NB4 (cell line): ENCODE measurements at regions not wholly inside any gene's neighbourhood (a gene's known extent, or its start where the extent isn't known, plus 50 kb on each side); places are given as distances from the start of the nearest gene placed in this dataset.

ENCODE experiments used
- DNase-seq: peaks from one replicate; pipeline ENCODE4 v3.0.0; 2010; ENCODE audit warnings: low read depth
- H3K4me3 ChIP-seq: one replicate; pipeline ENCODE4 v1.5.1; 2011; ENCODE audit warnings: mild to moderate bottlenecking, low read depth, low read length, moderate library complexity
- MAX ChIP-seq: IDR thresholded peaks from 2 replicates; pipeline ENCODE4 v1.6.1; 2011; ENCODE audit warnings: low read depth, low read length
- MYC ChIP-seq: IDR thresholded peaks from 2 replicates; pipeline ENCODE4 v1.6.1; 2011; ENCODE audit warnings: low read depth, low read length
- POLR2A ChIP-seq: IDR thresholded peaks from 2 replicates; pipeline ENCODE4 v1.6.1; 2011; ENCODE audit warnings: mild to moderate bottlenecking; ENCODE audit not compliant: insufficient read length; ENCODE audit errors: extremely low read depth
- TF ChIP-seq, protein P1 (sequence below): IDR thresholded peaks from one replicate; pipeline ENCODE4 v1.5.1; 2012; ENCODE audit warnings: low read depth, low read length

- no peak for DNase-seq
- TF ChIP-seq POLR2A (no peak), MAX (no peak), MYC (no peak)
- TF ChIP-seq, protein P1, sequence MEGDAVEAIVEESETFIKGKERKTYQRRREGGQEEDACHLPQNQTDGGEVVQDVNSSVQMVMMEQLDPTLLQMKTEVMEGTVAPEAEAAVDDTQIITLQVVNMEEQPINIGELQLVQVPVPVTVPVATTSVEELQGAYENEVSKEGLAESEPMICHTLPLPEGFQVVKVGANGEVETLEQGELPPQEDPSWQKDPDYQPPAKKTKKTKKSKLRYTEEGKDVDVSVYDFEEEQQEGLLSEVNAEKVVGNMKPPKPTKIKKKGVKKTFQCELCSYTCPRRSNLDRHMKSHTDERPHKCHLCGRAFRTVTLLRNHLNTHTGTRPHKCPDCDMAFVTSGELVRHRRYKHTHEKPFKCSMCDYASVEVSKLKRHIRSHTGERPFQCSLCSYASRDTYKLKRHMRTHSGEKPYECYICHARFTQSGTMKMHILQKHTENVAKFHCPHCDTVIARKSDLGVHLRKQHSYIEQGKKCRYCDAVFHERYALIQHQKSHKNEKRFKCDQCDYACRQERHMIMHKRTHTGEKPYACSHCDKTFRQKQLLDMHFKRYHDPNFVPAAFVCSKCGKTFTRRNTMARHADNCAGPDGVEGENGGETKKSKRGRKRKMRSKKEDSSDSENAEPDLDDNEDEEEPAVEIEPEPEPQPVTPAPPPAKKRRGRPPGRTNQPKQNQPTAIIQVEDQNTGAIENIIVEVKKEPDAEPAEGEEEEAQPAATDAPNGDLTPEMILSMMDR, result no peak
- no peak overlapping the region for H3K4me3 ChIP-seq
Observed at GRCh38 chr2:60313470-60314172, 239.8 kb downstream of the BCL11A start.

- TF ChIP-seq MAX, result no peak
- no peak for TF ChIP-seq MYC
- TF ChIP-seq POLR2A, result no peak
- TF ChIP-seq, protein P1, result no peak
- H3K4me3 ChIP-seq, result no peak overlapping the region
- DNase-seq, result no peak
Observed at GRCh38 chr2:60312618-60313017, 240.8 kb downstream of the BCL11A start.

DNA sequence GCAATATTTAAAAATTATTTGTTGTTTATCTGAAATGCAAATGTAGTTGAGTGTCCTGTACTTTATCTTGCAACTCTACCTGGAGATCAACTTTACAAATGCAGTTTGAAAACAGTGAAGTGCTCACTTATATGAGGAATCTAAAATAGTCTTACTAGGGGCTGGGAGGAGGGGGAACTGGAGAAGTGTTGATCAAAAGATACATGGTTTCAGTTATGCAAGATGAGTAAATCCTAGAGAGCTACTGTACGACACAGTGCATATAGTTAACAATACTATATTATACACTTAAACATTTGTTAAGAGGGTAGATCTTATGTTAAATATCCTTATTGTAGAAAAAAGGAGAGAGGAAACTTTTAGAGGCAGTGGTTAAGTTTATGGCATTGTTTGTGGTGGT, 241.9 kb downstream of the BCL11A start:
- DNase-seq, result no peak
- TF ChIP-seq POLR2A (no peak), MAX (no peak), MYC (no peak)
- TF ChIP-seq, protein P1, result no peak
- no peak overlapping the region for H3K4me3 ChIP-seq

DNA sequence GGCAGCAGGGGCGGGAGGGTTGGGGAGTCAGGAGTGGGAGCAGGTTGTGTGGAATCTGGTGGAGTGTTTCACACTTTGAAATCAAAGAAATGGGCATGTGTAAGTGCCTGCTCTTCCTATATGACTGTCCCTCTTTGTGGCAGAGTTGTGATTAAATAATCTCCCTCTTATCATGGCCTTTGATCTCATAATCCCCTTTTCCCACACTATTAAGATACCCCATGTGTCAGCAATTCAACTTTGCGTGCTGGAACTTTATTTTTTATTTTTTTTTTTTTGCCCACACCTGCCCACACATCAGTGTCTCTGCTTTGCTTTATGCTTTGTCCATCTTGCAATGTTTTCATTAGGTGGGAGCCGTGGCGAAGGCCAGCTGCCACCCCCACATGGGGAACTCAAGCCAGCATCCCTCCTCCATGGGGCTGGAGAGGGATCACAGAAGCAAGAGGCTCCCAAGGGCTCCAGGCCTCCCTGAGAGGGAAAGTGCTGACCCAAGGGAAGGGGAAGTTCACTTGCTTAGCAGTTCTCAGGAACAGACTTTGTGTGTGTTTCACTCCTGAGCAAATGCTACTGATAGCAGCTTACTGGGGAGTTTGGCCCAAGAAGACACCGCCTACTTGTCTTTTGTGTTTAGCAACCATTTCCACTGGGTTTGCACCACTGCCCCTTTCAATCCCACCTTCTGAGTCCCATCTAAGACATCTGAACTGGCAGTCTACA, 243.4 kb downstream of the BCL11A start:
- TF ChIP-seq MAX, result no peak
- no peak overlapping the region for H3K4me3 ChIP-seq
- peak; percentile 16 for DNase-seq

DNA sequence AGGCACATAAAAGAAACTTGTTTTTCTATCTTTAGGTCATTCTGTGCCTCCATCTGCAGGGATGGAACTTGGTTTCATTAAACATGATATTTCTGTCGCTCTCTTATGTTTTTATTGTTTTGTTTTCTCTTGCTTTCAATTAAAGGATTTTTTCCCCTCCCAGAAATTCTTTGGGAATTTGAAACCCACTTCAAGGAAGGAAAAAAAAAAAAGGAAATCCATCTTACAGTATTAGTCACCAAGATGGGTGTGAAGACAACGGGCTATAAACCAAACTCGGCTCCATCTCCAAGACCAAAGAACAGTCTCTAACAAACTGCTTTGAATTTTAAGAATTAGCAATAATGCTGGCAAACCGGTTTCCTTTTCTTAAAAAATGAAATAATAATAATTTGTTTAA, 244.1 kb downstream of the BCL11A start:
- no peak for DNase-seq
- no peak overlapping the region for H3K4me3 ChIP-seq
- TF ChIP-seq MYC (no peak), MAX (no peak), POLR2A (no peak)
- TF ChIP-seq, protein P1, result no peak

DNA sequence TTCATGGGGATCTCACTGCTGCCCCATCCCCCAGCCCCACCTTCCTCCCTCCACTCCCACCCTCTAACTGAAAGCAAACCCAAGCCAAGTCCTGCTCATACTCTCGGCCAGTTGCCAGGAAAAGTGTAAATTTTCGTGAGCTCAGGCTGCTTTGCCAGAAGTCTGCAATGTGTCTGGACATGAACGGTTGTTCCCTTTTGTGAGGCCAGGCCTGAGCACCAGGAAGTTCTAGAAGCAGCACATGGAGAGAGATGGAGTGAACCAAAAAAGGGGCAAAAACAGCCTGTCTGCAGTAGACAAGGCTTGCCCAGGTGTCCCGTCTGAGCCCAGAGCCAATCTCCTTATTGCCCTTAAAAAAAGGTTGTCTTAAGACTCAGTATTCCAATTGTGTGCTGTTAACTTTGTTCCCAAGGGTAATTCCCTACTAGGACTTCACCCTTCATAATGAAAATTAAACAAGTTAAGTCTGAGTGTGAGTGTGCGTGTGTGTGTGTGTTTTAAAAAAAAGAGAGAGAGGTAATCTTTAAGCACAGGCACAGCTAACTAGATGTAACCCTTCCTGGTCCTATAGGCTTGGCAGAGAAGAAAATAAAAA, 247.1 kb downstream of the BCL11A start:
- TF ChIP-seq MYC, result no peak
- TF ChIP-seq, protein P1, result no peak
- no peak for TF ChIP-seq MAX
- TF ChIP-seq POLR2A, result no peak
- no peak for DNase-seq
- no peak overlapping the region for H3K4me3 ChIP-seq
